Neural crest cell (in vitro differentiated cells): ENCODE measurements at regions not wholly inside any gene's neighbourhood (a gene's known extent, or its start where the extent isn't known, plus 50 kb on each side); places are given as distances from the start of the nearest gene placed in this dataset.

ENCODE experiments used
- DNase-seq: peaks from one replicate; pipeline ENCODE4 v3.0.0; 2021; ENCODE audit warnings: low read depth, mixed read lengths, low spot score
- H3K27ac Mint-ChIP-seq: one replicate; pipeline ENCODE4 v1.8.0; 2021; ENCODE audit warnings: mild to moderate bottlenecking, mixed read lengths; ENCODE audit not compliant: unreplicated experiment
- H3K27me3 Mint-ChIP-seq: 2 replicates; pipeline ENCODE4 v1.8.0; 2021; ENCODE audit warnings: low read depth, mild to moderate bottlenecking, mixed read lengths
- H3K36me3 Mint-ChIP-seq: 2 replicates; pipeline ENCODE4 v1.8.0; 2021; ENCODE audit warnings: low read depth, mild to moderate bottlenecking, mixed read lengths
- H3K4me1 Mint-ChIP-seq: 2 replicates; pipeline ENCODE4 v1.8.0; 2021; ENCODE audit warnings: mixed read lengths
- H3K4me3 Mint-ChIP-seq: one replicate; pipeline ENCODE4 v1.8.0; 2021; ENCODE audit warnings: mild to moderate bottlenecking, mixed read lengths
- H3K9me3 Mint-ChIP-seq: 2 replicates; pipeline ENCODE4 v1.8.0; 2021; ENCODE audit warnings: mixed read lengths
- CTCF ChIP-seq: fragments of 200-600 bp; sonication (generic); conservative IDR thresholded peaks from 2 replicates; pipeline ENCODE4 v1.5.0; 2021; ENCODE audit warnings: antibody characterized with exemption, mild to moderate bottlenecking

DNA sequence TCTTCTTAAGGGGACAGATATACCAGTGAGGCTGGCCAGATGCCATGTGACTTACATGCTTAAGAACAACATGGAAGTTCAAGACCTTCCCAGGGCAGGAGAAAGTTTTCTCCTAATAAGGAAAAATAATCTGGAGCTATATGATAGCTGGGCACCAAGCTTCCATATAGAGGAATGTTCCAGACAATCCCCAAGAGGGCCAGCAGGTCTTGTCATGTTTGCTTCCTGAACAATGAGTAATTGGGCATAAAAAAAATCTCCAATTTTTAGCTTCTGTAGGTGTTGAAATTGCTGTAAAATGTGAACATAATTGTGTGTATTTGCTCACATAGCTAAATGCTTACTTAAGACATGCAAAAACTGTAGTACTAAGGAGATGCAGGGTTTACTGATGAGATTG is 809.5 kb upstream of the PIK3C3 start:
- H3K27ac Mint-ChIP-seq = no peak overlapping the region
- no peaks in the 10 kb centered on the region for H3K27me3 Mint-ChIP-seq
- H3K36me3 Mint-ChIP-seq = no peaks in the 10 kb centered on the region
- no peaks in the 10 kb centered on the region for H3K9me3 Mint-ChIP-seq
- no peak for TF ChIP-seq CTCF
- no peak for DNase-seq
- peaks cover 15% of the 10 kb centered on the region for H3K4me1 Mint-ChIP-seq
- H3K4me3 Mint-ChIP-seq = no peak overlapping the region

GRCh38 chr18:41144441-41144840 is 810.6 kb upstream of the PIK3C3 start:
- H3K27me3 Mint-ChIP-seq = no peaks in the 10 kb centered on the region
- no peaks in the 10 kb centered on the region for H3K36me3 Mint-ChIP-seq
- no peaks in the 10 kb centered on the region for H3K9me3 Mint-ChIP-seq
- H3K4me3 Mint-ChIP-seq = no peak overlapping the region
- H3K27ac Mint-ChIP-seq = no peak overlapping the region
- no peak for DNase-seq
- peaks cover 15% of the 10 kb centered on the region for H3K4me1 Mint-ChIP-seq
- no peak for TF ChIP-seq CTCF

DNA sequence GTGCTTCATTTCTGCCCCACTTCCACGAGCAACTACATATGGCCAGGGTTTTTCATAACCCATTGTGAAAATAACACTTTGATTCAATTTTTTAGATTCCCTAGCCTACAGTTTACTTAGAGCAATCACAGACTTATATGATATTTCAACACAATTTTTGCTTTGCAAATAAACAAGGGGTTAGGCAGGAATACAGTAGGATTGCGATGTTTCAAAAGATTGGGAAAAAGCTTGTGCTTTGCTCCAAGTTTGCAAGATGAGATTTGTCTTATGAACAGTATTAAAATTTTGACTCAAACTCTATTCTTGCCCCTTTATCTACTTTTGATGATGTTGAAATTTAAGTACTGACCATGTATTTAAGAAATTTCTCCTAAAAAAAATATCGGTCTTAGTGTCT is 814.5 kb upstream of the PIK3C3 start:
- H3K4me1 Mint-ChIP-seq = no peaks in the 10 kb centered on the region
- H3K9me3 Mint-ChIP-seq = no peaks in the 10 kb centered on the region
- H3K27ac Mint-ChIP-seq = no peak overlapping the region
- no peaks in the 10 kb centered on the region for H3K27me3 Mint-ChIP-seq
- TF ChIP-seq CTCF = no peak
- DNase-seq = no peak
- no peaks in the 10 kb centered on the region for H3K36me3 Mint-ChIP-seq
- no peak overlapping the region for H3K4me3 Mint-ChIP-seq

DNA sequence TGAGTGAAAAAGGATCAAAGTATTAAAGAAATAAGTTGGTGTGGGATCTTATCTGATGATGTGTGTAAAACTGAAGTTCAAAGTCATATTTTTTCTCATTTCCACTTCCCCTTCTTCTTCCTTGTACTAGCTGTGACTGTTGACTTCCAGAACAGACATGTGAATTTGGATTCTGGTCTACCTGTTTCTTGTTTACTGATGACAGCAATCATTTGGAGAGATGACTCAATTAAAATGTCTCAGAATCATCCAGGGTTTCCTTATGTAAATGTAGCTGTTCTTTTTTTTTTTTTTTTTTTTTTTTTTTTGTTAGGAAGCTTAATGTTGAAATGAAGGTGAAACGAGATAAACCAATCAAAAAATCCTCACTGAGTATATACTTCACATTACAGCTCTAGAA is 819.9 kb upstream of the PIK3C3 start:
- DNase-seq = no peak
- no peak overlapping the region for H3K4me3 Mint-ChIP-seq
- no peaks in the 10 kb centered on the region for H3K36me3 Mint-ChIP-seq
- peaks cover 2% of the 10 kb centered on the region for H3K9me3 Mint-ChIP-seq
- no peak overlapping the region for H3K27ac Mint-ChIP-seq
- no peak for TF ChIP-seq CTCF
- no peaks in the 10 kb centered on the region for H3K27me3 Mint-ChIP-seq
- H3K4me1 Mint-ChIP-seq = no peaks in the 10 kb centered on the region

- Mint-ChIP-seq H3K4me1 (no peaks in the 10 kb centered on the region), H3K27ac (no peak overlapping the region), H3K4me3 (no peak overlapping the region), H3K9me3 (peaks cover 2% of the 10 kb centered on the region), H3K27me3 (no peaks in the 10 kb centered on the region), H3K36me3 (no peaks in the 10 kb centered on the region)
- DNase-seq = no peak
- TF ChIP-seq CTCF = no peak
Observed at GRCh38 chr18:41134426-41134825, 820.6 kb upstream of the PIK3C3 start.

DNA sequence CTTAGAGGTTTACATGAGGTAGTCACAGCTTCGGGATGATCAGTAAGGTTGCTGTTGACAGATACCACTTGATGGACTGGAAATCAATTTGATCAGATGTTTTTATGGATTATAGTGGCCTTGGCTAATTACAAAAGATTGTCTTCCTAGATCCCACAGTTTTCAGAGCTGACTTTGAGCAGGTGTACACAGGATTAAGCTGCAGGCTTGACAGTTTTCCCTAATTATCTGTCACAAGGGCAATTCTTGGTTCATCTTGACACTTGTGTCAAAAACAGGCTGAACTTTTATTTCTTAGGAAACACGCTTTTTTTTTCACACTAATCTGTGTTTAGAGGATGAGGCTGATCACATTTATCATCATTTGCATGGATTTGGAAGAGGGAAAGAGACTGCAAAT is 824.0 kb upstream of the PIK3C3 start:
- Mint-ChIP-seq H3K27ac (no peak overlapping the region), H3K4me3 (no peak overlapping the region), H3K4me1 (no peaks in the 10 kb centered on the region), H3K9me3 (peaks cover 2% of the 10 kb centered on the region), H3K27me3 (no peaks in the 10 kb centered on the region), H3K36me3 (no peaks in the 10 kb centered on the region)
- no peak for DNase-seq
- no peak for TF ChIP-seq CTCF
